OCI-LY7 (cell line): ENCODE measurements at regions not wholly inside any gene's neighbourhood (a gene's known extent, or its start where the extent isn't known, plus 50 kb on each side); places are given as distances from the start of the nearest gene placed in this dataset.

Experiments
- BruUV-seq: library from RNA; stranded (reverse); fragments of 400-500 nt; replicated peaks from 2 replicates; lab custom pipeline; 2021; lab: Mats Ljungman, UMichigan
- CTCF ChIA-PET: fragments of 300-600 bp; sonication (Branson Sonifier 250); formaldehyde crosslinking; loops from one replicate; lab custom pipeline; 2022; ENCODE audit warnings: antibody characterized with exemption; ENCODE audit not compliant: unreplicated experiment; lab: Charles Lee
- POLR2A ChIA-PET: fragments of 300-600 bp; sonication (Branson Sonifier 250); formaldehyde crosslinking; loops from one replicate; lab custom pipeline; 2022; ENCODE audit warnings: antibody characterized with exemption; lab: Charles Lee
- DNase-seq: peaks from one replicate; pipeline ENCODE4 v3.0.0-alpha.2; 2015; ENCODE audit warnings: low spot score
- H2AFZ ChIP-seq: fragments of 200-600 bp; sonication (generic), shearing (Covaris generic); 2 replicates; pipeline ENCODE4 v1.6.1; 2014; ENCODE audit warnings: mild to moderate bottlenecking, antibody characterized with exemption, low read length, moderate library complexity
- H3K27ac ChIP-seq: fragments of 200-600 bp; sonication (generic); 2 replicates; pipeline ENCODE4 v1.5.1; 2014; ENCODE audit warnings: mixed run types, low read depth, mild to moderate bottlenecking, moderate library complexity, low read length, inconsistent platforms; ENCODE audit not compliant: poor library complexity, severe bottlenecking
- H3K36me3 ChIP-seq: fragments of 200-600 bp; sonication (generic); 2 replicates; pipeline ENCODE4 v1.6.1; 2014; ENCODE audit warnings: mild to moderate bottlenecking, antibody characterized with exemption, low read length, moderate library complexity, mixed read lengths; ENCODE audit not compliant: insufficient read depth
- H3K4me1 ChIP-seq: fragments of 200-600 bp; sonication (generic); 2 replicates; pipeline ENCODE4 v1.5.1; 2014; ENCODE audit warnings: mild to moderate bottlenecking, low read length; ENCODE audit not compliant: insufficient read depth, poor library complexity, severe bottlenecking
- H3K4me2 ChIP-seq: fragments of 200-600 bp; sonication (generic); 2 replicates; pipeline ENCODE4 v1.6.1; 2014; ENCODE audit warnings: mild to moderate bottlenecking, low read length
- H3K4me3 ChIP-seq: fragments of 200-600 bp; sonication (generic); 2 replicates; pipeline ENCODE4 v1.5.1; 2014; ENCODE audit warnings: mild to moderate bottlenecking, low read depth, low read length; ENCODE audit not compliant: poor library complexity, severe bottlenecking
- H3K79me2 ChIP-seq: fragments of 200-600 bp; sonication (generic); 2 replicates; pipeline ENCODE4 v1.6.1; 2016; ENCODE audit warnings: low read depth, mild to moderate bottlenecking, low read length, moderate library complexity, mixed read lengths; ENCODE audit not compliant: insufficient read depth
- H3K9me2 ChIP-seq: fragments of 200-600 bp; sonication (generic); 2 replicates; pipeline ENCODE4 v1.6.1; 2016; ENCODE audit warnings: mild to moderate bottlenecking, low read length, mixed read lengths; ENCODE audit not compliant: insufficient read depth
- H3K9me3 ChIP-seq: fragments of 200-600 bp; sonication (generic); 2 replicates; pipeline ENCODE4 v1.6.1; 2014; ENCODE audit warnings: mild to moderate bottlenecking, mixed run types, low read length, mixed read lengths
- H4K20me1 ChIP-seq: fragments of 200-600 bp; sonication (generic); 2 replicates; pipeline ENCODE4 v1.6.1; 2014; ENCODE audit warnings: mild to moderate bottlenecking, antibody characterized with exemption, low read length, moderate library complexity, mixed read lengths; ENCODE audit not compliant: insufficient read depth
- EZH2phosphoT487 ChIP-seq: fragments of 200-600 bp; sonication (generic); IDR thresholded peaks from 2 replicates; pipeline ENCODE4 v1.6.1; 2018; ENCODE audit warnings: low read depth, borderline replicate concordance, mild to moderate bottlenecking, mixed run types, antibody characterized with exemption, low read length, moderate library complexity, mixed read lengths
- intact Hi-C: fragments of 100-400 bp; cut with micrococcal nuclease; formaldehyde crosslinking; loops from one replicate; pipeline ENCODE4 v1.10.0; 2022; ENCODE audit not compliant: unreplicated experiment
- TF ChIP-seq, protein P1 (sequence below): fragments of 200-600 bp; sonication (generic); conservative IDR thresholded peaks from 2 replicates; pipeline ENCODE4 v1.5.1; 2014; ENCODE audit warnings: mild to moderate bottlenecking, antibody characterized with exemption, low read length, moderate library complexity, mixed read lengths

DNA sequence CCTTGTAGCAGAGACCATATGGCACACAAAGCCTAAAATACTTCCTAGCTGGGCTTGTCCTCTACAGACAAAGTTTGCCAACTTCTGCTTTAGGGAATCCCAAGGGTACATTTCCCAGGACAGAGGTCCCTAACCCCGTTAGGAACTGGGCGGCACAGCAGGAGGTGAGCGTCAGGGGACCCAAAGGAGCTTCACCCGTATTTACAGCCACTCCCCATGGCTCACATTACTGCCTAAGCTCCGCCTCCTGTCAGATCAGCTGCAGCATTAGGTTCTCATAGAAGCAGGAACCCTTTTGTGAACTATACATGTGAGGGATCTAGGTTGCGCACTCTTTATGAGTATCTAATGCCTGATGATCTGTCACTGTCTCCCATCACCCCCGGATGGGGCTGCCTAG is 88.5 kb upstream of the TRPM3 start:
- H3K4me1 ChIP-seq: no peaks in the 10 kb centered on the region
- no peaks in the 10 kb centered on the region for H3K9me2 ChIP-seq
- no peak overlapping the region for H2AFZ ChIP-seq
- H4K20me1 ChIP-seq: no peaks in the 10 kb centered on the region
- H3K4me2 ChIP-seq: no peak overlapping the region
- no peaks in the 10 kb centered on the region for H3K36me3 ChIP-seq
- DNase-seq: no peak
- H3K9me3 ChIP-seq: no peaks in the 10 kb centered on the region
- intact Hi-C loops: loop anchor here (10.0 kb wide), 1 partner anchor 55 kb away; no protein-coding TSS in a partner anchor
- CTCF ChIA-PET: no interaction called here
- H3K27ac ChIP-seq: no peak overlapping the region
- TF ChIP-seq EZH2phosphoT487: no peak
- TF ChIP-seq, protein P1, sequence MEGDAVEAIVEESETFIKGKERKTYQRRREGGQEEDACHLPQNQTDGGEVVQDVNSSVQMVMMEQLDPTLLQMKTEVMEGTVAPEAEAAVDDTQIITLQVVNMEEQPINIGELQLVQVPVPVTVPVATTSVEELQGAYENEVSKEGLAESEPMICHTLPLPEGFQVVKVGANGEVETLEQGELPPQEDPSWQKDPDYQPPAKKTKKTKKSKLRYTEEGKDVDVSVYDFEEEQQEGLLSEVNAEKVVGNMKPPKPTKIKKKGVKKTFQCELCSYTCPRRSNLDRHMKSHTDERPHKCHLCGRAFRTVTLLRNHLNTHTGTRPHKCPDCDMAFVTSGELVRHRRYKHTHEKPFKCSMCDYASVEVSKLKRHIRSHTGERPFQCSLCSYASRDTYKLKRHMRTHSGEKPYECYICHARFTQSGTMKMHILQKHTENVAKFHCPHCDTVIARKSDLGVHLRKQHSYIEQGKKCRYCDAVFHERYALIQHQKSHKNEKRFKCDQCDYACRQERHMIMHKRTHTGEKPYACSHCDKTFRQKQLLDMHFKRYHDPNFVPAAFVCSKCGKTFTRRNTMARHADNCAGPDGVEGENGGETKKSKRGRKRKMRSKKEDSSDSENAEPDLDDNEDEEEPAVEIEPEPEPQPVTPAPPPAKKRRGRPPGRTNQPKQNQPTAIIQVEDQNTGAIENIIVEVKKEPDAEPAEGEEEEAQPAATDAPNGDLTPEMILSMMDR: no peak
- BruUV-seq: no TSS peak
- H3K4me3 ChIP-seq: no peak overlapping the region
- POLR2A ChIA-PET: interaction anchor here (0.6 kb wide), 1 partner anchor 24 kb away, joined by 3 read pairs; no protein-coding TSS in a partner anchor
- H3K79me2 ChIP-seq: no peaks in the 10 kb centered on the region

DNA sequence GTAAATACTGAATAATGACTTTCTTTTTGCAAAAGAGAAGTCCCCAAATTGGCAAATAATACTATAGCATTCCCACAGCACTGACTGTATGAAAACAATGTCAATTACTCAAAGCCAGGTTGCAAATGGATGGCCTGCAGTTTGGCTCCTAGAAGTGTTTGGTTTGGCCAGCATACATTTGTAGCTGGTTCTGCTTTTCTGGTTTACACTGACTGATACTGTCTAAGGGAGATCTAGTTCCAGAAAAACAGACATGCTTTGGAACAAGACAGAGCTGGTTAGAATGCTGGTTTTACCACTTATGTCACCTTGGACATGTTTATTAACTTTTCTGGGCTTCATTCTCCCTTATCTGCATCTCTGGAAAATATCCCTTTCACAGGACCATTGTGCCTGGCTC is 81.5 kb upstream of the TRPM3 start:
- ChIA-PET CTCF (no interaction called here), POLR2A (no interaction called here)
- H3K4me3 ChIP-seq: no peak overlapping the region
- H3K9me3 ChIP-seq: no peaks in the 10 kb centered on the region
- H3K36me3 ChIP-seq: no peaks in the 10 kb centered on the region
- DNase-seq: no peak
- no peaks in the 10 kb centered on the region for H3K4me1 ChIP-seq
- no peaks in the 10 kb centered on the region for H3K9me2 ChIP-seq
- no peak overlapping the region for H3K4me2 ChIP-seq
- intact Hi-C loops: no loop called here
- no TSS peak for BruUV-seq
- TF ChIP-seq, protein P1: no peak
- TF ChIP-seq EZH2phosphoT487: no peak
- H2AFZ ChIP-seq: no peak overlapping the region
- no peaks in the 10 kb centered on the region for H4K20me1 ChIP-seq
- no peaks in the 10 kb centered on the region for H3K79me2 ChIP-seq
- H3K27ac ChIP-seq: no peak overlapping the region

DNA sequence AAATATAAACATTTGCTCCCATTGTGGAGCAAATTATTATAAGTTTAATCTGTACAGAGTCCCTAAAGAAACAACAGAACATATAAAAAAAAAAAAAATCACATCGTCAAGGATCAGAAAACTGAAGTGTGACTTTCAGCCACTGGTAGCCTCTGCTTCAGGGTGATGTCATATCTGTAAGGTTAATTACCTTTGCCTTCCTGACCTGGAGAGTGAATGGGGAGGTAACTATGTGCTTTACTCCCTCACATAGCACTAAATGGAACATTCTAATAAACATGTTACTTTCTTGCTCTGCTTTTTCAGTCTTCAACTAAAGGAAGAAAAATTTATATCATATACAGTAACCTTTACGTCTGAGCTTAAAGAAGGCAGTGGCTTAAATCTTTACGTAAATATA is 70.3 kb upstream of the TRPM3 start:
- H3K79me2 ChIP-seq: no peaks in the 10 kb centered on the region
- no peaks in the 10 kb centered on the region for H3K9me3 ChIP-seq
- H3K4me1 ChIP-seq: no peaks in the 10 kb centered on the region
- POLR2A ChIA-PET: no interaction called here
- no peak for TF ChIP-seq EZH2phosphoT487
- TF ChIP-seq, protein P1: no peak
- intact Hi-C loops: no loop called here
- no TSS peak for BruUV-seq
- H3K36me3 ChIP-seq: no peaks in the 10 kb centered on the region
- no peak overlapping the region for H3K27ac ChIP-seq
- CTCF ChIA-PET: no interaction called here
- no peaks in the 10 kb centered on the region for H3K9me2 ChIP-seq
- H4K20me1 ChIP-seq: no peaks in the 10 kb centered on the region
- H3K4me2 ChIP-seq: no peak overlapping the region
- DNase-seq: no peak
- H3K4me3 ChIP-seq: no peak overlapping the region
- H2AFZ ChIP-seq: no peak overlapping the region
